CD14-positive monocyte (primary cell): ENCODE measurements at regions not wholly inside any gene's neighbourhood (a gene's known extent, or its start where the extent isn't known, plus 50 kb on each side); places are given as distances from the start of the nearest gene placed in this dataset.

ENCODE experiments used
- DNase-seq, 3 donors: peaks; one replicate each; pipeline ENCODE4 v3.0.0-alpha.2; 2011 to 2022
- H2AFZ ChIP-seq: 2 replicates; pipeline ENCODE4 v1.6.0; 2012; ENCODE audit warnings: mild to moderate bottlenecking, low read depth, low read length, inconsistent platforms; ENCODE audit not compliant: insufficient read depth, poor library complexity, severe bottlenecking
- H3K27ac ChIP-seq, 2 donors: 1 replicate in 1 of 2; 2 replicates in 1 of 2; pipeline ENCODE4 v1.5.1; 2012 to 2013; ENCODE audit warnings: low read length in 2 of 2, control low read depth in 1 of 2, inconsistent platforms in 1 of 2, low read depth in 1 of 2, mild to moderate bottlenecking in 1 of 2
- H3K27me3 ChIP-seq, 2 donors: one replicate each; pipeline versions ENCODE4 v1.6.0 to v1.6.1; 2011 to 2013; ENCODE audit warnings: low read length in 2 of 2; ENCODE audit not compliant: control insufficient read depth in 2 of 2, insufficient read depth in 2 of 2
- H3K36me3 ChIP-seq, 2 donors: replicated peaks in 1 of 2; 1 replicate in 1 of 2; 2 replicates in 1 of 2; pipeline versions ENCODE4 v1.5.1 to v1.6.1; 2012 to 2013; ENCODE audit warnings: low read length in 2 of 2, control low read depth in 1 of 2, inconsistent platforms in 1 of 2, mild to moderate bottlenecking in 1 of 2; ENCODE audit not compliant: insufficient read depth in 2 of 2, control insufficient read depth in 1 of 2
- H3K4me1 ChIP-seq, 2 donors: 1 replicate in 1 of 2; 2 replicates in 1 of 2; pipeline versions ENCODE4 v1.5.1 to v1.6.1; 2012 to 2013; ENCODE audit warnings: low read length in 2 of 2, control low read depth in 1 of 2, inconsistent platforms in 1 of 2, mild to moderate bottlenecking in 1 of 2, moderate library complexity in 1 of 2; ENCODE audit not compliant: insufficient read depth in 2 of 2, control insufficient read depth in 1 of 2
- H3K4me2 ChIP-seq: replicated peaks from 2 replicates; pipeline ENCODE3; 2012; ENCODE audit warnings: low read length, moderate library complexity, mild to moderate bottlenecking; ENCODE audit not compliant: poor library complexity, severe bottlenecking; ENCODE audit errors: extremely low read depth
- H3K4me3 ChIP-seq, 3 experiments: fragments of 200-600 bp in 1 of 3; sonication (generic) in 1 of 3; replicated peaks in 1 of 3; 1 replicate in 2 of 3; 2 replicates in 1 of 3; pipeline ENCODE4 v1.5.1; 2011 to 2013; ENCODE audit warnings: low read length in 3 of 3, mild to moderate bottlenecking in 3 of 3, control low read depth in 2 of 3, low read depth in 2 of 3, inconsistent platforms in 1 of 3, moderate library complexity in 1 of 3
- H3K79me2 ChIP-seq: 2 replicates; pipeline ENCODE4 v1.6.0; 2012; ENCODE audit warnings: mild to moderate bottlenecking, control low read depth, inconsistent platforms, low read length, moderate library complexity; ENCODE audit not compliant: insufficient read depth
- H3K9ac ChIP-seq: 2 replicates; pipeline ENCODE4 v1.6.0; 2017; ENCODE audit warnings: low read length, mild to moderate bottlenecking; ENCODE audit not compliant: insufficient read depth, poor library complexity, severe bottlenecking
- H3K9me3 ChIP-seq, 2 donors: replicated peaks in 1 of 2; 1 replicate in 1 of 2; 2 replicates in 1 of 2; pipeline versions ENCODE4 v1.5.1 to v1.6.1; 2012 to 2013; ENCODE audit warnings: low read length in 2 of 2, control low read depth in 1 of 2; ENCODE audit not compliant: control insufficient read depth in 1 of 2, insufficient read depth in 1 of 2
- H4K20me1 ChIP-seq: 2 replicates; pipeline ENCODE4 v1.6.0; 2012; ENCODE audit warnings: mild to moderate bottlenecking, low read length, control low read depth, moderate library complexity; ENCODE audit not compliant: insufficient read depth
- H3K27ac Mint-ChIP-seq, 7 donors: one replicate each; pipeline ENCODE4 v1.8.0; 2020; ENCODE audit warnings: mild to moderate bottlenecking in 7 of 7, mixed read lengths in 7 of 7, moderate library complexity in 6 of 7, inconsistent platforms in 2 of 7
- H3K27me3 Mint-ChIP-seq, 3 donors: one replicate each; pipeline ENCODE4 v1.8.0; 2021 to 2022; ENCODE audit warnings: low read depth in 3 of 3, mild to moderate bottlenecking in 3 of 3, mixed read lengths in 3 of 3, moderate library complexity in 3 of 3, inconsistent platforms in 1 of 3
- H3K36me3 Mint-ChIP-seq, 2 donors: one replicate each; pipeline ENCODE4 v1.8.0; 2020; ENCODE audit warnings: mixed read lengths in 2 of 2, inconsistent platforms in 1 of 2, mild to moderate bottlenecking in 1 of 2
- H3K4me1 Mint-ChIP-seq: one replicate; pipeline ENCODE4 v1.8.0; 2020; ENCODE audit warnings: mild to moderate bottlenecking, mixed read lengths
- H3K4me3 Mint-ChIP-seq, 2 donors: one replicate each; pipeline ENCODE4 v1.8.0; 2020; ENCODE audit warnings: mild to moderate bottlenecking in 2 of 2, mixed read lengths in 2 of 2, moderate library complexity in 1 of 2
- H3K9me3 Mint-ChIP-seq, 7 donors: one replicate each; pipeline ENCODE4 v1.8.0; 2020 to 2022; ENCODE audit warnings: mixed read lengths in 7 of 7, mild to moderate bottlenecking in 6 of 7, moderate library complexity in 6 of 7, inconsistent platforms in 2 of 7
- WGBS: methylation state at CpG from one replicate; pipeline ENCODE4 v1.1.5; 2013; ENCODE audit warnings: missing lambda C conversion rate; ENCODE audit not compliant: insufficient coverage; 5-methylcytosine and 5-hydroxymethylcytosine counted together
- intact Hi-C, 2 donors: fragments of 100-400 bp; cut with micrococcal nuclease; formaldehyde crosslinking; loops; one replicate each; pipeline versions ENCODE4 v1.15.0 to v1.15.1; 2023
- TF ChIP-seq, protein P1 (sequence below): fragments of 200-600 bp; IDR thresholded peaks from one replicate; pipeline ENCODE4 v1.8.0; 2022; ENCODE audit warnings: antibody characterized with exemption, mild to moderate bottlenecking

DNA sequence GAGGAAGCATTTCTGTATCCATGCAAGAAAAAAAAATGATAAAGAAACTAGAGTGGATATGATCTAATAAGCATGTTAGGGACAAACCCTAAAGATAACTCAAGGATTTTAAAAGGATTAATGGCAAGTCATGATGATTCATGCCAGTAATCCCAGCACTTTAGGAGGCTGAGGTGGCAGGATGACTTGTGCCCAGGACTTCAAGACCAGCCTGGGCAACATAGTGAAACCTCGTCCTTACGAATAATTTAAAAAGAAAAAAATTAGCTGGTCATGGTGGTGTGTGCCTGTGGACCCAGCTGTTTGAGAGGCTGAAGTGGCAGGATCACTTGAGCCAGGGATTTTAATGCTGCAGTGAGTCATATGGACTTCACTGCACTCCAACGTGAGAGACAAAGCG is 145.5 kb upstream of the BLID start:
- peak in 1 of 3 donors; percentile 7 for DNase-seq
- peaks cover 0 to 2% (median 0%) of the 10 kb centered on the region in 7 donors for H3K9me3 Mint-ChIP-seq
- intact Hi-C loops = no loop called here
- Histone ChIP-seq H3K4me1 (peaks cover 25 to 27% of the 10 kb centered on the region in 2 donors), H4K20me1 (no peaks in the 10 kb centered on the region), H3K4me2 (no peak overlapping the region), H3K9ac (no peak overlapping the region), H3K27ac (no peak overlapping the region), H2AFZ (no peak overlapping the region), H3K79me2 (no peaks in the 10 kb centered on the region), H3K27me3 (no peaks in the 10 kb centered on the region), H3K36me3 (no peaks in the 10 kb centered on the region), H3K4me3 (no peak overlapping the region), H3K9me3 (no peaks in the 10 kb centered on the region)
- no peak overlapping the region for H3K27ac Mint-ChIP-seq
- no peak overlapping the region for H3K4me3 Mint-ChIP-seq
- peaks cover 38% of the 10 kb centered on the region for H3K4me1 Mint-ChIP-seq
- H3K36me3 Mint-ChIP-seq = no peaks in the 10 kb centered on the region
- H3K27me3 Mint-ChIP-seq = no peaks in the 10 kb centered on the region
- 100% methylated on average over 2 of the region's 4 CpGs for WGBS
- TF ChIP-seq, protein P1, sequence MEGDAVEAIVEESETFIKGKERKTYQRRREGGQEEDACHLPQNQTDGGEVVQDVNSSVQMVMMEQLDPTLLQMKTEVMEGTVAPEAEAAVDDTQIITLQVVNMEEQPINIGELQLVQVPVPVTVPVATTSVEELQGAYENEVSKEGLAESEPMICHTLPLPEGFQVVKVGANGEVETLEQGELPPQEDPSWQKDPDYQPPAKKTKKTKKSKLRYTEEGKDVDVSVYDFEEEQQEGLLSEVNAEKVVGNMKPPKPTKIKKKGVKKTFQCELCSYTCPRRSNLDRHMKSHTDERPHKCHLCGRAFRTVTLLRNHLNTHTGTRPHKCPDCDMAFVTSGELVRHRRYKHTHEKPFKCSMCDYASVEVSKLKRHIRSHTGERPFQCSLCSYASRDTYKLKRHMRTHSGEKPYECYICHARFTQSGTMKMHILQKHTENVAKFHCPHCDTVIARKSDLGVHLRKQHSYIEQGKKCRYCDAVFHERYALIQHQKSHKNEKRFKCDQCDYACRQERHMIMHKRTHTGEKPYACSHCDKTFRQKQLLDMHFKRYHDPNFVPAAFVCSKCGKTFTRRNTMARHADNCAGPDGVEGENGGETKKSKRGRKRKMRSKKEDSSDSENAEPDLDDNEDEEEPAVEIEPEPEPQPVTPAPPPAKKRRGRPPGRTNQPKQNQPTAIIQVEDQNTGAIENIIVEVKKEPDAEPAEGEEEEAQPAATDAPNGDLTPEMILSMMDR = no peak

- H3K9ac ChIP-seq = no peak overlapping the region
- no peaks in the 10 kb centered on the region for H3K27me3 Mint-ChIP-seq
- peak overlapping the region in 6 of 7 donors; percentile 8 to 86 (median 61) for H3K27ac Mint-ChIP-seq
- TF ChIP-seq, protein P1 = no peak
- no peak for DNase-seq
- no peaks in the 10 kb centered on the region for H3K36me3 ChIP-seq
- no peaks in the 10 kb centered on the region for H3K9me3 ChIP-seq
- peaks cover 30 to 33% of the 10 kb centered on the region in 2 donors for H3K4me1 ChIP-seq
- no peak overlapping the region for H2AFZ ChIP-seq
- no peak overlapping the region for H3K4me2 ChIP-seq
- no peaks in the 10 kb centered on the region for H4K20me1 ChIP-seq
- no peaks in the 10 kb centered on the region for H3K36me3 Mint-ChIP-seq
- peak overlapping the region in 1 of 2 donors; percentile 35 for H3K4me3 Mint-ChIP-seq
- H3K4me1 Mint-ChIP-seq = peaks cover 38% of the 10 kb centered on the region
- H3K4me3 ChIP-seq = no peak overlapping the region
- H3K27ac ChIP-seq = peak overlapping the region in 1 of 2 donors; percentile 45
- no peaks in the 10 kb centered on the region for H3K79me2 ChIP-seq
- WGBS = 83% methylated on average over 2 of the region's 7 CpGs
- H3K27me3 ChIP-seq = no peaks in the 10 kb centered on the region
- intact Hi-C loops = no loop called here
- H3K9me3 Mint-ChIP-seq = peaks cover 0 to 7% (median 1%) of the 10 kb centered on the region in 7 donors
Measured at GRCh38 chr11:122259195-122259821, 143.3 kb upstream of the BLID start.
